GM12878 (cell line): ENCODE measurements at regions not wholly inside any gene's neighbourhood (a gene's known extent, or its start where the extent isn't known, plus 50 kb on each side); places are given as distances from the start of the nearest gene placed in this dataset.

ENCODE experiments used
- BMI1 ChIP-seq: fragments of 450-650 bp; IDR thresholded peaks from 2 replicates; pipeline ENCODE4 v1.6.1; 2016; ENCODE audit warnings: mild to moderate bottlenecking, moderate library complexity, borderline replicate concordance
- CREM ChIP-seq: IDR thresholded peaks from 2 replicates; pipeline ENCODE4 v1.6.1; 2014; ENCODE audit warnings: antibody characterized with exemption, low read depth
- CUX1 ChIP-seq: IDR thresholded peaks from 2 replicates; pipeline ENCODE4 v1.6.1; 2012; ENCODE audit warnings: improper control_type of control experiment, low read depth, low read length; ENCODE audit not compliant: insufficient replicate concordance
- ESRRA ChIP-seq: IDR thresholded peaks from 2 replicates; pipeline ENCODE4 v1.6.1; 2012; ENCODE audit warnings: mild to moderate bottlenecking, low read length, improper control_type of control experiment
- FOXM1 ChIP-seq: IDR thresholded peaks from 2 replicates; pipeline ENCODE4 v1.6.1; 2012; ENCODE audit warnings: low read depth, mild to moderate bottlenecking, inconsistent platforms, low read length, moderate library complexity
- HDAC6 ChIP-seq: fragments of 200-600 bp; sonication (generic); IDR thresholded peaks from one replicate; pipeline ENCODE4 v1.8.0; 2017; ENCODE audit warnings: antibody characterized with exemption; ENCODE audit not compliant: unreplicated experiment
- HSF1 ChIP-seq: fragments of 150-350 bp; IDR thresholded peaks from 2 replicates; pipeline ENCODE4 v1.6.1; 2014; ENCODE audit warnings: mild to moderate bottlenecking, low read depth, low read length
- IKZF2 ChIP-seq, 2 experiments: fragments of 450-650 bp; IDR thresholded peaks; 2 replicates each; pipeline ENCODE4 v1.6.1; 2017; ENCODE audit warnings: mild to moderate bottlenecking in 2 of 2, moderate library complexity in 2 of 2
- IRF3 ChIP-seq: fragments of 450-650 bp; IDR thresholded peaks from 2 replicates; pipeline ENCODE4 v1.6.1; 2014; ENCODE audit warnings: mild to moderate bottlenecking
- NBN ChIP-seq: fragments of 450-650 bp; IDR thresholded peaks from 2 replicates; pipeline ENCODE4 v1.6.1; 2016
- NFYA ChIP-seq: IDR thresholded peaks from 2 replicates; pipeline ENCODE4 v1.6.1; 2011; ENCODE audit warnings: low read depth, mild to moderate bottlenecking, low read length, improper control_type of control experiment, borderline replicate concordance
- PAX8 ChIP-seq: fragments of 450-650 bp; IDR thresholded peaks from 2 replicates; pipeline ENCODE4 v1.6.1; 2017; ENCODE audit warnings: mild to moderate bottlenecking, moderate library complexity
- PML ChIP-seq: IDR thresholded peaks from 2 replicates; pipeline ENCODE4 v1.6.1; 2012; ENCODE audit warnings: low read length, inconsistent platforms
- POU2F2 ChIP-seq: IDR thresholded peaks from 3 replicates; pipeline ENCODE4 v1.6.1; 2011; ENCODE audit warnings: low read depth, mild to moderate bottlenecking, low read length, borderline replicate concordance
- SMAD5 ChIP-seq: IDR thresholded peaks from 2 replicates; pipeline ENCODE4 v1.6.1; 2016; ENCODE audit warnings: antibody characterized with exemption, low read depth
- SP1 ChIP-seq: IDR thresholded peaks from one replicate; pipeline ENCODE4 v1.6.1; 2011; ENCODE audit warnings: low read depth, low read length
- SREBF1 ChIP-seq: IDR thresholded peaks from 2 replicates; pipeline ENCODE4 v1.6.1; 2012; ENCODE audit warnings: mild to moderate bottlenecking, low read length
- STAT3 ChIP-seq: IDR thresholded peaks from 2 replicates; pipeline ENCODE4 v1.6.1; 2011; ENCODE audit warnings: low read depth, low read length, improper control_type of control experiment
- SUPT20H ChIP-seq: IDR thresholded peaks from 2 replicates; pipeline ENCODE4 v1.6.1; 2011; ENCODE audit warnings: low read depth, mild to moderate bottlenecking, low read length, moderate library complexity, borderline replicate concordance; ENCODE audit not compliant: control insufficient read depth
- TCF3 ChIP-seq: IDR thresholded peaks from 2 replicates; pipeline ENCODE4 v1.6.1; 2012; ENCODE audit warnings: low read depth, mild to moderate bottlenecking, low read length, borderline replicate concordance; ENCODE audit not compliant: insufficient read depth
- YBX1 ChIP-seq: fragments of 450-650 bp; IDR thresholded peaks from 2 replicates; pipeline ENCODE4 v1.6.1; 2016; ENCODE audit warnings: antibody characterized with exemption
- ZNF384 ChIP-seq: IDR thresholded peaks from 2 replicates; pipeline ENCODE4 v1.6.1; 2012; ENCODE audit warnings: low read depth, mild to moderate bottlenecking, low read length, improper control_type of control experiment, borderline replicate concordance
- ZSCAN29 ChIP-seq: fragments of 450-650 bp; IDR thresholded peaks from 2 replicates; pipeline ENCODE4 v1.6.1; 2017; ENCODE audit warnings: mild to moderate bottlenecking, moderate library complexity
- TF ChIP-seq, protein P1 (sequence below): fragments of 450-650 bp; IDR thresholded peaks from 2 replicates; pipeline ENCODE4 v1.6.1; 2018; ENCODE audit warnings: borderline replicate concordance, mild to moderate bottlenecking; ENCODE audit not compliant: partially characterized antibody

DNA sequence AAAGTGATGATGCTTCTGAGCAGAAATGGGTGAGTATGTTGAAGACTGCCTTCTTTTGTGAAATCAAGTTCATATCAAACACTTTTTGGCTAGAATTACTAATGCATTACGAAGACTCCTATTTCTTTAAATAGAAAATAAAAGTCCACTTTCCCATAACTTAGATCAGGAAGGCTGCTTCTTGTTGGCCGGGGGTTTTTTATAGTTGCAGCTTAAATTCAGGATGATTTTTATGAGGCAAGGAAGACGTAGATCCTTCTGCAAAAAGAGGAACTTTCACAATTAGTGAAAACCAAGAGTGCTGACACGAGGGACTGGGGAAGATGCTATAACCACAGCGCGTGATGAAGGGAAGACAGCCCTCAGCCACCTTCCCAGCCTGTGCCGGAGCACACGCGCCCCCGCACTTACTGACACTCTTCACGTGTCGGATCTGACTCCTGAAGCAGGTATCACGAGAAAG lies 206.1 kb upstream of the PRDM1 start (continued):
- TF ChIP-seq, protein P1, sequence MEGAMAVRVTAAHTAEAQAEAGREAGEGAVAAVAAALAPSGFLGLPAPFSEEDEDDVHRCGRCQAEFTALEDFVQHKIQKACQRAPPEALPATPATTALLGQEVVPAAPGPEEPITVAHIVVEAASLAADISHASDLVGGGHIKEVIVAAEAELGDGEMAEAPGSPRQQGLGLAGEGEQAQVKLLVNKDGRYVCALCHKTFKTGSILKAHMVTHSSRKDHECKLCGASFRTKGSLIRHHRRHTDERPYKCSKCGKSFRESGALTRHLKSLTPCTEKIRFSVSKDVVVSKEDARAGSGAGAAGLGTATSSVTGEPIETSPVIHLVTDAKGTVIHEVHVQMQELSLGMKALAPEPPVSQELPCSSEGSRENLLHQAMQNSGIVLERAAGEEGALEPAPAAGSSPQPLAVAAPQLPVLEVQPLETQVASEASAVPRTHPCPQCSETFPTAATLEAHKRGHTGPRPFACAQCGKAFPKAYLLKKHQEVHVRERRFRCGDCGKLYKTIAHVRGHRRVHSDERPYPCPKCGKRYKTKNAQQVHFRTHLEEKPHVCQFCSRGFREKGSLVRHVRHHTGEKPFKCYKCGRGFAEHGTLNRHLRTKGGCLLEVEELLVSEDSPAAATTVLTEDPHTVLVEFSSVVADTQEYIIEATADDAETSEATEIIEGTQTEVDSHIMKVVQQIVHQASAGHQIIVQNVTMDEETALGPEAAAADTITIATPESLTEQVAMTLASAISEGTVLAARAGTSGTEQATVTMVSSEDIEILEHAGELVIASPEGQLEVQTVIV, result no peak
- TF ChIP-seq STAT3 (no peak), IKZF2 (IDR thresholded peaks at IDR 0.05) (peak; percentile 93 to 94), BMI1 (0 out of 2 replicates have a peak, but pooled peaks have one; percentile 31), TCF3 (no peak), HSF1 (no peak), SUPT20H (no peak), PML (no peak), ZSCAN29 (no peak), FOXM1 (no peak), SP1 (no peak), CUX1 (no peak), YBX1 (no peak), SMAD5 (no peak), POU2F2 (no peak), NBN (0 out of 2 replicates have a peak, but pooled peaks have one; percentile 40), NFYA (no peak), ESRRA (no peak), SREBF1 (no peak), PAX8 (no peak), HDAC6 (no peak), ZNF384 (no peak), IRF3 (no peak), CREM (no peak)
